ENCODE measurements at regions not wholly inside any gene's neighbourhood (a gene's known extent, or its start where the extent isn't known, plus 50 kb on each side); places are given as distances from the start of the nearest gene placed in this dataset.

DNA sequence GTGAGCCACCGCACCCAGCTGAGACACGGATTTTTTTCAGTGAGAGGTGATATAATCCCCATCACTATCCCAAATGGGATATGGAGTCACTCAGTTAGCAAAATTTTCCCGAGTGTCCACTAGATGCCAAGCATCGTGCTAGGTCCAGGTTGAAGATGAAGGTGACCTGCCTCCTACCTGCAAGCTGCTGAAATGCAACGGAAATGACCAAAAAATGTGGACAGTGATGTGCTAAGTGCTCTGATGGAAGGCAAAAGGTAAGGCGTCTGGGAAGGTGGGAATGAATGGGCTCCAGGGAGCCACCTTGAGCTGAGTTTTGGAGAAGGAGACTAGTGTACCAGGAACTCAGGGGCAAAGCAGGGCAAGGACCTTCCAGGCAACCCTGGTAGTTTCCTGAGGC lies 64.6 kb downstream of the CALM1 start:
- POLR2A ChIA-PET, result no interaction called here
- Histone ChIP-seq H3K9me3 (ENCODE audit: control insufficient read depth, insufficient read depth, low read depth, low read length) (no peaks in the 10 kb centered on the region), H3K4me3 (ENCODE audit: low read depth in 2 of 2, low read length in 2 of 2) (no peak overlapping the region), H3K4me1 (ENCODE audit: control insufficient read depth, insufficient read depth, low read length) (no peaks in the 10 kb centered on the region), H3K36me3 (ENCODE audit: control insufficient read depth, insufficient read depth, low read length) (no peaks in the 10 kb centered on the region), H3K27ac (ENCODE audit: low read length) (no peak overlapping the region), H3K27me3 (ENCODE audit: control insufficient read depth, insufficient read depth, low read length) (no peaks in the 10 kb centered on the region)
- DNase-seq (ENCODE audit: low read depth, low spot score) (no peak), ATAC-seq (no peak)
- in situ Hi-C loops (cut with HindIII; ENCODE audit: low pct_unique_long_range_greater_than_20kb, low sequenced_read_pairs), result no loop called here
- intact Hi-C loops (cut with micrococcal nuclease; ENCODE audit: unreplicated experiment), result no loop called here
- BruUV-seq (replicated peaks), result no TSS peak
- no peak for TF ChIP-seq POLR2AphosphoS5 (IDR thresholded peaks at IDR 0.05; ENCODE audit: low read depth, low read length)
- TF ChIP-seq, protein P1, sequence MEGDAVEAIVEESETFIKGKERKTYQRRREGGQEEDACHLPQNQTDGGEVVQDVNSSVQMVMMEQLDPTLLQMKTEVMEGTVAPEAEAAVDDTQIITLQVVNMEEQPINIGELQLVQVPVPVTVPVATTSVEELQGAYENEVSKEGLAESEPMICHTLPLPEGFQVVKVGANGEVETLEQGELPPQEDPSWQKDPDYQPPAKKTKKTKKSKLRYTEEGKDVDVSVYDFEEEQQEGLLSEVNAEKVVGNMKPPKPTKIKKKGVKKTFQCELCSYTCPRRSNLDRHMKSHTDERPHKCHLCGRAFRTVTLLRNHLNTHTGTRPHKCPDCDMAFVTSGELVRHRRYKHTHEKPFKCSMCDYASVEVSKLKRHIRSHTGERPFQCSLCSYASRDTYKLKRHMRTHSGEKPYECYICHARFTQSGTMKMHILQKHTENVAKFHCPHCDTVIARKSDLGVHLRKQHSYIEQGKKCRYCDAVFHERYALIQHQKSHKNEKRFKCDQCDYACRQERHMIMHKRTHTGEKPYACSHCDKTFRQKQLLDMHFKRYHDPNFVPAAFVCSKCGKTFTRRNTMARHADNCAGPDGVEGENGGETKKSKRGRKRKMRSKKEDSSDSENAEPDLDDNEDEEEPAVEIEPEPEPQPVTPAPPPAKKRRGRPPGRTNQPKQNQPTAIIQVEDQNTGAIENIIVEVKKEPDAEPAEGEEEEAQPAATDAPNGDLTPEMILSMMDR (IDR thresholded peaks at IDR 0.05), result no peak
- TF ChIP-seq TCF7L2 (IDR thresholded peaks at IDR 0.05; ENCODE audit: low read depth, low read length), result no peak
- no peak for TF ChIP-seq SIN3A (IDR thresholded peaks at IDR 0.05; ENCODE audit: borderline replicate concordance, insufficient read depth, low read depth, low read length)
- TF ChIP-seq, protein P2, sequence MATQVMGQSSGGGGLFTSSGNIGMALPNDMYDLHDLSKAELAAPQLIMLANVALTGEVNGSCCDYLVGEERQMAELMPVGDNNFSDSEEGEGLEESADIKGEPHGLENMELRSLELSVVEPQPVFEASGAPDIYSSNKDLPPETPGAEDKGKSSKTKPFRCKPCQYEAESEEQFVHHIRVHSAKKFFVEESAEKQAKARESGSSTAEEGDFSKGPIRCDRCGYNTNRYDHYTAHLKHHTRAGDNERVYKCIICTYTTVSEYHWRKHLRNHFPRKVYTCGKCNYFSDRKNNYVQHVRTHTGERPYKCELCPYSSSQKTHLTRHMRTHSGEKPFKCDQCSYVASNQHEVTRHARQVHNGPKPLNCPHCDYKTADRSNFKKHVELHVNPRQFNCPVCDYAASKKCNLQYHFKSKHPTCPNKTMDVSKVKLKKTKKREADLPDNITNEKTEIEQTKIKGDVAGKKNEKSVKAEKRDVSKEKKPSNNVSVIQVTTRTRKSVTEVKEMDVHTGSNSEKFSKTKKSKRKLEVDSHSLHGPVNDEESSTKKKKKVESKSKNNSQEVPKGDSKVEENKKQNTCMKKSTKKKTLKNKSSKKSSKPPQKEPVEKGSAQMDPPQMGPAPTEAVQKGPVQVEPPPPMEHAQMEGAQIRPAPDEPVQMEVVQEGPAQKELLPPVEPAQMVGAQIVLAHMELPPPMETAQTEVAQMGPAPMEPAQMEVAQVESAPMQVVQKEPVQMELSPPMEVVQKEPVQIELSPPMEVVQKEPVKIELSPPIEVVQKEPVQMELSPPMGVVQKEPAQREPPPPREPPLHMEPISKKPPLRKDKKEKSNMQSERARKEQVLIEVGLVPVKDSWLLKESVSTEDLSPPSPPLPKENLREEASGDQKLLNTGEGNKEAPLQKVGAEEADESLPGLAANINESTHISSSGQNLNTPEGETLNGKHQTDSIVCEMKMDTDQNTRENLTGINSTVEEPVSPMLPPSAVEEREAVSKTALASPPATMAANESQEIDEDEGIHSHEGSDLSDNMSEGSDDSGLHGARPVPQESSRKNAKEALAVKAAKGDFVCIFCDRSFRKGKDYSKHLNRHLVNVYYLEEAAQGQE (IDR thresholded peaks at IDR 0.05; ENCODE audit: insufficient read depth in 1 of 2, low read depth in 2 of 2, low read length in 1 of 2), result no peak
- CTCF ChIA-PET, result no interaction called here

DNA sequence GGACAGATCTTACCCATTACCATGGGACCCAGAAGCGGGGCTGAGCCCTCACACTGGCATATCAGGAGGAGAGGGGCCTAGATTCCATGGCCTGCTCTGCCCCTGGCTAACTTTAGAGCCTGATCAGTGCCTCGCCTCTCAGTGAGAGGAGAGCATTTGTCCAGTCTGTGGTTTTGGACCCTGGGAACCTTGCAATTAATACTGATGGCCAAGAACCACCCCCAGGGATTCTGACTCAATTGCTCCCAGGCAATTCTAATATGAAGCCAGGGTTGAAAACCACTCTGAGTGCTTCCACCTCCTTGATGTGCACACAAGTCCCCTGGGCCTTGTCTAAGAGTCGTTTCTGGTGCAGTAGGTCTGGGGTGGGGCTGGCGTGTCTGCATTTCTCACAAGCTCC lies 67.7 kb downstream of the CALM1 start:
- BruUV-seq (replicated peaks), result no TSS peak
- Histone ChIP-seq H3K4me1 (ENCODE audit: control insufficient read depth, insufficient read depth, low read length) (no peaks in the 10 kb centered on the region), H3K4me3 (ENCODE audit: low read depth in 2 of 2, low read length in 2 of 2) (no peak overlapping the region), H3K27me3 (ENCODE audit: control insufficient read depth, insufficient read depth, low read length) (no peaks in the 10 kb centered on the region), H3K27ac (ENCODE audit: low read length) (no peak overlapping the region), H3K36me3 (ENCODE audit: control insufficient read depth, insufficient read depth, low read length) (no peaks in the 10 kb centered on the region), H3K9me3 (ENCODE audit: control insufficient read depth, insufficient read depth, low read depth, low read length) (no peaks in the 10 kb centered on the region)
- ATAC-seq, result no peak
- CTCF ChIA-PET, result no interaction called here
- DNase-seq (ENCODE audit: low read depth, low spot score), result no peak
- in situ Hi-C loops (cut with HindIII; ENCODE audit: low pct_unique_long_range_greater_than_20kb, low sequenced_read_pairs), result no loop called here
- TF ChIP-seq TCF7L2 (IDR thresholded peaks at IDR 0.05; ENCODE audit: low read depth, low read length) (no peak), SIN3A (IDR thresholded peaks at IDR 0.05; ENCODE audit: borderline replicate concordance, insufficient read depth, low read depth, low read length) (no peak)
- TF ChIP-seq, protein P1 (IDR thresholded peaks at IDR 0.05), result no peak
- POLR2A ChIA-PET, result no interaction called here
- intact Hi-C loops (cut with micrococcal nuclease; ENCODE audit: unreplicated experiment), result no loop called here

DNA sequence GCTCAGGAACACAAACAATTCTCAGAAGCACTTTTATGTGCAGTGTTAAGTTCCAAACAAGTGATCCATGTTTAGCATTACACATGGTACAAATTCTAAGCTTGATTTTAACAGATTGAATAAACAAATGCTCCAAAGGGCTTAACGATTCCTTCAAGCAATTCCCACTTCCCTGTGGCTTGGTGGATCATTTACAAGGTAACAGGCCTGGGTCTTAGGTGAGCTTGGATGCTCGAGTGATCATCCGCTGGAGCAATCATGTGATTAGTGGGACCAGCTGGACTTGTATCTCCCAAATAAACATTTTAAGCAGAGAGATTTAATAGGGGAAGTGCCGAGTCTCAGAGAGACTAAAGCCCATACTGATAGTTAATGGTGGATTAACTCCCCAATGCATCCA lies 70.7 kb downstream of the CALM1 start:
- in situ Hi-C loops (cut with HindIII; ENCODE audit: low pct_unique_long_range_greater_than_20kb, low sequenced_read_pairs), result no loop called here
- Histone ChIP-seq H3K36me3 (ENCODE audit: control insufficient read depth, insufficient read depth, low read length) (no peaks in the 10 kb centered on the region), H3K4me1 (ENCODE audit: control insufficient read depth, insufficient read depth, low read length) (no peaks in the 10 kb centered on the region), H3K9me3 (ENCODE audit: control insufficient read depth, insufficient read depth, low read depth, low read length) (no peaks in the 10 kb centered on the region), H3K4me3 (ENCODE audit: low read depth in 2 of 2, low read length in 2 of 2) (no peak overlapping the region), H3K27me3 (ENCODE audit: control insufficient read depth, insufficient read depth, low read length) (no peaks in the 10 kb centered on the region), H3K27ac (ENCODE audit: low read length) (no peak overlapping the region)
- BruUV-seq (replicated peaks), result no TSS peak
- CTCF ChIA-PET, result no interaction called here
- no peak for DNase-seq (ENCODE audit: low read depth, low spot score)
- ATAC-seq, result no peak
- intact Hi-C loops (cut with micrococcal nuclease; ENCODE audit: unreplicated experiment), result no loop called here
- POLR2A ChIA-PET, result no interaction called here
- no peak for TF ChIP-seq TCF7L2 (IDR thresholded peaks at IDR 0.05; ENCODE audit: low read depth, low read length)
- TF ChIP-seq, protein P1 (IDR thresholded peaks at IDR 0.05), result no peak
- TF ChIP-seq, protein P2 (IDR thresholded peaks at IDR 0.05; ENCODE audit: insufficient read depth in 1 of 2, low read depth in 2 of 2, low read length in 1 of 2), result no peak
